Calu3 (cell line): ENCODE measurements at regions not wholly inside any gene's neighbourhood (a gene's known extent, or its start where the extent isn't known, plus 50 kb on each side); places are given as distances from the start of the nearest gene placed in this dataset.

Experiments used
- BruUV-seq: library from RNA; stranded (reverse); fragments of 400-500 nt; replicated peaks from 2 replicates; lab custom pipeline; 2021; lab: Mats Ljungman, UMichigan
- CTCF ChIA-PET: fragments of 300-600 bp; sonication (Branson Sonifier 250); formaldehyde crosslinking; loops from one replicate; lab custom pipeline; 2022; ENCODE audit warnings: antibody characterized with exemption; lab: Charles Lee
- DNase-seq: peaks from one replicate; pipeline ENCODE4 v3.0.0; 2022
- H3K27ac Mint-ChIP-seq: one replicate; pipeline ENCODE4 v1.8.0; 2022; ENCODE audit warnings: mixed read lengths; ENCODE audit not compliant: unreplicated experiment
- H3K27me3 Mint-ChIP-seq: one replicate; pipeline ENCODE4 v1.8.0; 2022; ENCODE audit warnings: mixed read lengths; ENCODE audit not compliant: unreplicated experiment
- H3K36me3 Mint-ChIP-seq: one replicate; pipeline ENCODE4 v1.8.0; 2022; ENCODE audit warnings: mild to moderate bottlenecking, moderate library complexity, mixed read lengths; ENCODE audit not compliant: insufficient read depth, unreplicated experiment
- H3K4me1 Mint-ChIP-seq: one replicate; pipeline ENCODE4 v1.8.0; 2022; ENCODE audit warnings: mild to moderate bottlenecking, low read depth, mixed read lengths; ENCODE audit not compliant: unreplicated experiment
- H3K4me3 Mint-ChIP-seq: one replicate; pipeline ENCODE4 v1.8.0; 2022; ENCODE audit warnings: mild to moderate bottlenecking, low read depth, moderate library complexity, mixed read lengths; ENCODE audit not compliant: unreplicated experiment
- H3K9me3 Mint-ChIP-seq: one replicate; pipeline ENCODE4 v1.8.0; 2022; ENCODE audit warnings: low read depth, mixed read lengths; ENCODE audit not compliant: unreplicated experiment
- CTCF ChIP-seq: fragments of 200-600 bp; IDR thresholded peaks from one replicate; pipeline ENCODE4 v1.8.0; 2022; ENCODE audit warnings: antibody characterized with exemption; ENCODE audit not compliant: unreplicated experiment
- intact Hi-C: fragments of 100-400 bp; cut with micrococcal nuclease; formaldehyde crosslinking; loops from one replicate; pipeline ENCODE4 v1.10.0; 2022; ENCODE audit not compliant: unreplicated experiment

GRCh38 chr5:87649455-87649854, 236.7 kb upstream of the CCNH start:
- CTCF ChIA-PET = no interaction called here
- DNase-seq = peak; percentile 10
- H3K27ac Mint-ChIP-seq = no peak overlapping the region
- H3K36me3 Mint-ChIP-seq = no peaks in the 10 kb centered on the region
- no peaks in the 10 kb centered on the region for H3K27me3 Mint-ChIP-seq
- intact Hi-C loops = no loop called here
- no peaks in the 10 kb centered on the region for H3K9me3 Mint-ChIP-seq
- H3K4me1 Mint-ChIP-seq = peaks cover 9% of the 10 kb centered on the region
- BruUV-seq = no TSS peak
- H3K4me3 Mint-ChIP-seq = no peak overlapping the region
- TF ChIP-seq CTCF = no peak

- no peak for TF ChIP-seq CTCF
- peaks cover 9% of the 10 kb centered on the region for H3K4me1 Mint-ChIP-seq
- BruUV-seq = no TSS peak
- peak overlapping the region; percentile 33 for H3K4me3 Mint-ChIP-seq
- no peaks in the 10 kb centered on the region for H3K27me3 Mint-ChIP-seq
- peaks cover 4% of the 10 kb centered on the region for H3K9me3 Mint-ChIP-seq
- intact Hi-C loops = no loop called here
- peak overlapping the region; percentile 89 for H3K27ac Mint-ChIP-seq
- peak; percentile 6 for DNase-seq
- CTCF ChIA-PET = no interaction called here
- H3K36me3 Mint-ChIP-seq = no peaks in the 10 kb centered on the region
Observed at GRCh38 chr5:87645224-87645623, 232.5 kb upstream of the CCNH start.

- no peaks in the 10 kb centered on the region for H3K27me3 Mint-ChIP-seq
- no peak overlapping the region for H3K4me3 Mint-ChIP-seq
- no peaks in the 10 kb centered on the region for H3K36me3 Mint-ChIP-seq
- no peak for DNase-seq
- intact Hi-C loops = no loop called here
- no peak overlapping the region for H3K27ac Mint-ChIP-seq
- CTCF ChIA-PET = interaction anchor here (0.7 kb wide), 1 partner anchor 36 kb away, joined by 3 read pairs; no protein-coding TSS in a partner anchor
- peaks cover 9% of the 10 kb centered on the region for H3K4me1 Mint-ChIP-seq
- no peak for TF ChIP-seq CTCF
- H3K9me3 Mint-ChIP-seq = peaks cover 4% of the 10 kb centered on the region
- BruUV-seq = no TSS peak
Observed at GRCh38 chr5:87640902-87641301, 228.2 kb upstream of the CCNH start.

GRCh38 chr5:87627363-87627762, 214.6 kb upstream of the CCNH start:
- no peaks in the 10 kb centered on the region for H3K27me3 Mint-ChIP-seq
- intact Hi-C loops = no loop called here
- no peak for TF ChIP-seq CTCF

More at GRCh38 chr5:87627363-87627762, 214.6 kb upstream of the CCNH start:
- CTCF ChIA-PET = no interaction called here
- no peak overlapping the region for H3K4me3 Mint-ChIP-seq
- DNase-seq = no peak
- BruUV-seq = no TSS peak
- no peaks in the 10 kb centered on the region for H3K9me3 Mint-ChIP-seq
- H3K27ac Mint-ChIP-seq = no peak overlapping the region
- H3K4me1 Mint-ChIP-seq = peaks cover 16% of the 10 kb centered on the region
- no peaks in the 10 kb centered on the region for H3K36me3 Mint-ChIP-seq
